Stimulated activated CD4-positive, alpha-beta T cell treated with anti-CD3 and anti-CD28 coated beads, Interleukin-12 subunit alpha, Interleukin-12 subunit beta, amount 100 ng/mL, for 4 hours (primary cell): ENCODE measurements at regions not wholly inside any gene's neighbourhood (a gene's known extent, or its start where the extent isn't known, plus 50 kb on each side); places are given as distances from the start of the nearest gene placed in this dataset.

Experiments used
- DNase-seq: peaks from one replicate; pipeline ENCODE4 v3.0.0-alpha.2; 2020

DNA sequence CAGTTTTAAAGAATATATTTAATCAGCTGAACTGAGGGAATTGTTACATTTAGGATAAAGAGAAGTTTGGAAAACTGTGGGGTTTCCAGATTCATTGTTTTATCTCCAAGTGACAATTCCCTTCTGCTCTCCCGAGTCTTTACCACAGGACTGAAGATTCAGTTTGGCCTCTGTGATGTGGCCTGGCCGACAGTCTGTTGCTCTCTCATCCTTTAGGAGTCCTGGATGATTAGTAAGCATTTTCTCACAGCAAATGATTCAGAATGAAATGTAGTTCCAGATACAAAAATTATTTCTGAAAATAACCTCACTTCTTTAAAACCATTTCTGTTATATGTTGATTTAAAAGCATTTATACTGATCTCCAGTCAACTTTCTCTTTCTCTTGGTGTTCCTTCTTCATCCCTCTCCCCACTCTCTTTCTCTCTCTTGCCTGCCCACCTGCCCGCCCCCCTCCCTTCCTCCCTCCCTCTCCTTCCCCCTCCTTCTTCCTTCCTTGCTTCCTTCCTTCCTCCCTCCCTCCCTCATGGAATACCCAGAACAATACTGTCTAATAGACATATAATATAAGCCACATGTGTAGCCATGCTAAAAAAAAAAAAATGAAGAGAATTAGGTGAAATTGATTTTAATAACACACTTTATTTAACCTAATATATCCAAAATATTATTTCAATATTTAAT lies 254.9 kb downstream of the PRL start:
- DNase-seq = no peak

GRCh38 chr6:22042706-22043105 lies 254.1 kb downstream of the PRL start:
- no peak for DNase-seq

DNA sequence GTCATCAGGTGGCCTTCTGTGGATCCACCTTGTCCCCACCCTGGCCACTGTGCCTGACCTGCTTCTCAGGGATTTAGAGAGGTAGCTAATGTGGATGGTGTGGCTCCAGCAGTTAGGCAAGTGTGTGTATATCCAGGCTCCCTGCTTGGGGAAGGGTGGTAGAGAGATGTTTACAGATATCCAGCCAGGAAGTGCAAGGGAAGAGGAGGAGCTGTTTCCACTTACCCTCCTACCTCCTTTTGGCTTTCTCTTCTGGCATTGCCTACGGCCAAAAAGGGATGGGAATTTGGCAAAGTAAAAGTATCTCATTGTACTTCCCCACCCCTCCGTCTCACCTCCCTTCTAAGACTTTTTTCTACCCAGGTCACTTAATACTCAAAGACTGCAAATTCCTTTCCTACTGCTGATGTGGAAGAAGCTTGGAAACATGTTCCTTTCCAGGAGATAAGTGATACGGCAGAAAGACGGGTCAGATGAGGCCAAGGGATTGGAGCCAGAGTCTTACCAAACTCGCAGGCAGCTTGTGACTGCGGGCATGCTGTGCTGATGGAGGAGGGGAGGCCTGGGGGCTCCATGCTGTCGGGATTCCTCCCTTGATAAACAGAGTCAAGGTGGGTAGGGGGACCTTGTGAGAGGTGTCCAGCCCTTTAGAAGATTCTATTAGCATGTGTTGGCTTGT lies 253.4 kb downstream of the PRL start:
- DNase-seq = no peak

DNA sequence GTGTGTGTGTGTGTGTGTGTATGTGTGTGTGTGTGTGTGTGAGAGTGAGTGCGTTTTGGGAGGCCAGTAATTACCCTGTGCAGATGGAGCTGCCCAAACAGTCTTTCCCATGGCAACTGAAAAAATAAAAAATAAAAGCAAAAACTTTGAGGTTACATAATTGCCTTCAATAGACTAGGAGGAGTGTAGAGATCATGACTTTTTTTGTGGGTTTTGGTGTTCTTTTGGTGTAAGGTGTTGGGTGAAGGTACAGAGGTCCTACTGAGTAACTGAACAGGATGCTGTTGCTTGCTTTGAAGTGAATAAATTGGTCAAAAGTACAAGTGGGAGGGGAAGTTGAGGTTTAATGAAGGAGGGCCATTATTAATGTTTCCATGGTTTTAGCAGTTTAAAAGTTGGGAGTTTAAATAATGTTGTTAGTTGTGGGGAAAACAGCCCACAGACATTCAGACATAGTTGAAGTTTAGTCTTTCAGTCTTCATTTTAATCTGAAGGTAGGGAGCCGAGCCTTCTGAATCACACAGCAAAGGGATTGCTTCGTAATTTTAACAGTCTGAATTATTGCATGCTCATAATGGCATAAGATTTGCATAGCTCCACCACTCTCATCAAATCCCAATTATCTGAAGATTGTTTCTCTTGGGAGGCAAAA lies 251.4 kb downstream of the PRL start:
- DNase-seq = no peak

DNA sequence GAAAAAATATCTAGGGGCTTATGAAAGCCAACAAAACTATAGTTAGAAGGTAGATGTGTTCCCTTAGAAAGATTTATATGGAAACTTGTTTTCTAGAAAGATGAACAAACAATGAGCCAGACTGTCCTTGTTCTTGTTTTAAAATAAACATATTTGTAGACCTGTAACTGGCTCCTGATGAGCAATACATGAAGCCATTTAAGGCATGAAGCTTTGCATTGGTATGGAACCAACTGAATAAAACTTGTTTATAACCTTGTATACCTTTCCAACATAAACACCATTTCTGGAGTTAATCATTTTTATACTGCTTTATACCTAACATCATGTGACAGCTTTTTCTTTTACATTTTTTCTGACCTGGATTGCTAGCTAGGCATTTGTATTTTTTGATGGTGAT lies 247.8 kb downstream of the PRL start:
- DNase-seq = no peak

DNA sequence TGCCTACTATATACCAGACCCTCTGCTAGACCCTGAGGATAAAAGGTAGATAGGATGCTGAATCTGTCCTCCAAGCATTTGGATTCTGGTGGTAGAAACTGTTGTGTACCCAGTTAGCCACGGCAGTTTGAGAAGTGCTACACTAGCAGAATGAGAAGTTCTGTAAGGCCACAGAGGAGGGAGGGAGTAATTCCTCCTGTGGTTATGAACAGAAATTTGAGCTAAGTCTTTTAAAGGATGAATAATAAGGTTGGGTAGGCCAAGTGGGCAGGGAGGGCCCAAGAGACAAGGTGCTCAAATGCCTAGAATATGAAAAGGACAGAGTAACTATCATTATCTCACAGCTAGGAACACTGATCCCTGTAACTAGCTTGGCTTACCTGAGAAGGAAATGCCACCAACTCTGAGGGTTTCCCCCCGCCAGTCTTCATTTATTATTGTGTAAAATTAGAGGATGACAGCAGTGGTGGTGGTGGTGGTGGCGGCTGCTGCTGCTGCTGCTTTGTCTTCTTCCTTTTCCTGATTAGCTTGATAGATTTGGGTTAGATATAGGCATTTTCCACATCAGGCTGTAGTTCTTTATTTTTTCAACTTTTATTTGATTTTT lies 243.3 kb downstream of the PRL start:
- DNase-seq = no peak

GRCh38 chr6:22056398-22056797 lies 240.4 kb downstream of the PRL start:
- no peak for DNase-seq

- no peak for DNase-seq
These were observed 238.9 kb downstream of the PRL start for GRCh38 chr6:22057962-22058361.

GRCh38 chr6:22059126-22059525 lies 237.7 kb downstream of the PRL start:
- no peak for DNase-seq

- no peak for DNase-seq
These were observed 236.9 kb downstream of the PRL start for GRCh38 chr6:22059946-22060345.

DNA sequence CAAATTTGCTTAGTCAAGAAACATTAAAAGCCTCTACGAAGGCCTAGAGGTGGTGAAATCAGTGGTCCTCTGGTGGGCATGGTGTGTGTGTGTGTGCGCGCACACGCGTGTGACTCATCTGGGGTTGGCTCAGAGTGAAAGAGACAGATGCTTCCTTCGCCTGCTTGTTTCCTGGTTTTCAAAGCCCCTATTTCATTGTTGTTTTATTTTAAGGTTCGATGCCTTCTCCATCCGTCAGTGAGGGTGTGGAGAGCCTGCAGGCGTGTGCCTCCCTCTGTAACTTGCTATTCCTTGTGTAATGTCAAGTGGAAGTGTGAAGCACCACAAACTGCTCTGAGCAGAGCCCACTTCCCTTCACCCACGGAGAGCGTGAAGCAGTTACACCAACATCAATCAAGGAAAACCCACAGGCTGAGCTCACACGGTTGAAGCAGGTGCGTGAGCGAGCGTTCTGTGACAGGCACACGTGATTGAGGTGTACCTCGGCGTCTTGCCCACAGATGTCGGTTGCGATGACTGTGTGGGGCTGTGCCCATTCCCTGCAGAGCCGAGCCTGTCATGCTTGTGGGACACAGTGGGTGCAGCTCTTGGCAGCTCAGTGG lies 233.9 kb downstream of the PRL start:
- DNase-seq = peak; percentile 7

- no peak for DNase-seq
These were observed 232.3 kb downstream of the PRL start for GRCh38 chr6:22064558-22064957.

DNA sequence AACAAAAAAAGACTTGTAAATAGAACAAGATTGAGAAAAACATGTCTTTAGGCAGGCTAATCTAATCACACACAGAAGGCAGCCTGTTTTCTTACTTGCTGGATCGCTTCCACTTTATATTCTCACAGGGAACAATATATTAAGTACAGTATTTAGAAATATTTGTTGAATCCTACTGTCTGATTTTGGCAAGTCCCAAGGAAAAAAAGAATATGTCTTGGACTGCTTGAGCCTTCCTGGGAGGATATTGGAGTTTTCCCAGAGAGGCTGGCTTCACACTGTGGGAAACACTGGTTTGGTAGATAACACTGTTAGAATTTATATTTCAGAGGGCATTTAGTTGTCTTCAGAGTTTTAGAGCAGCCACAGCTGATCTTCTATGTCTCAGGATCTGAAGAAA lies 229.7 kb downstream of the PRL start:
- no peak for DNase-seq

- no peak for DNase-seq
These were observed 229.2 kb downstream of the PRL start for GRCh38 chr6:22067671-22068070.

DNA sequence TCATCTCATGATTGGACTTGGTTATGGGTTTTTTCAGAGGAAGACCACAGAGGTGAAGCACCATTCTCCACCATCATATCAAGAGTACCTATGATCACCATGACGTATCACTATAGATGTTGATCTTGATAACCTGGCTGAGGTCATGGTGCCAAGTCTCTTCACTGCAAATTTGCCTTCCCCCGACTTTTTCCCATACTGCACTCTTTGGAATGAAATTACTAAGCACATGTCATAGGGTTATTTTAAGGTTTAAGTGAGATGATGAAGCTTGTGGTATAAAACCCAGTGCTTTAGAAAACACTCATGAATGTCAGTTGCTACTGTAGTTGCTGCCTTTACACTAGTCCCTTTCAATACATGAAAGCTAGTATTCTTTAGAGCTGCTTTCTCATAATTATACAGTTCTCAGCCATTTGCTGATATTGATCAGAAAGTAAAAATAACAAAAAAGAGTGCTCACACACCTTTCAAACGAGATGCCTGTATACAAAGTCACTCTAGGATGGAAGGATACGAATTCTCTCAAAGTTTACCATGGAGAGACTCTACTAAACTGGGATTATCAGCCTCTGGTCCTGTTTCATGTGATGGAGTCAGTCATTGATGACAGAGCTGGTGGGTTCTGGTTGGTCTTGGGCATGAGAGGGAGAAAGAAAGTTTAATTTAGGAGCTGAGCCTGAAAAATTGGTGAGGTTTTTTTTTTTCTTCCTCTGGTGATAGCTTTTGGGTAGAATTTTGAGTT lies 228.1 kb downstream of the PRL start:
- no peak for DNase-seq

GRCh38 chr6:22069306-22069800 lies 227.5 kb downstream of the PRL start:
- no peak for DNase-seq

DNA sequence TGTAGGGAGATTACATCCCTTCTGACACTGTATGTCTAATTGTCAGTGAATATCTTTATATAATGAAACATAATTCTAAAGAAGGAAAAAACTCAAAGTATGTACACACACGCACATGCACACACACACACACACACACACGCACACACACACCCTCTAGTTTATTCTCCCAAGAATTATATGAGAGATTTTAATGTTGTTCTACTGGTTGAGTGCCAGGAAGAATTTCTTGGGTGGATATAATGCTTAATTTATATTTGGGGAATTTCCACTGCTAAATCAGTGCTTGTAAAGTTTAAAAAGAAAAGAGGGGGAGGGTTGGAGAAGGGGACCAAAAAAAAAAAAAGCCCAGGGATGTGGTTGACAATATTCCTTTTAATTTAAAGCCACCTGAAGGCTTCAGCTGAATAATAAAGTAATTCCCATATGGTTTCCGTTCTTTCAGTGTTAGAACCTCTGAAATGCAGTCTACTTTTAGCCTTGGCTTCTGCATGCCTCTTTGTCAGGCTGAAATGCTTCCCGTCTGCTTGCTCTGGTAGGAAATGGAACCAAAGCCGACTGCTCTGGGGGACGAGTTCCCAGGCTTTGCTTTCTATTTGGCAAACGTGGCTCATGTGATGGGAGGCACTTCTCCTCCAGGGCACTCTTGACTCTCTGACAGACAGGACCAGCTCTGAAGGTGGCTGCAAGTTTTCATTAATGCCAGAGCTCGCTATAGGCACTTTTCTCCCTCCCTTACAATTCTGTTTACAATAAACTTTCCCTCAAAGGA lies 225.4 kb downstream of the PRL start:
- no peak for DNase-seq

DNA sequence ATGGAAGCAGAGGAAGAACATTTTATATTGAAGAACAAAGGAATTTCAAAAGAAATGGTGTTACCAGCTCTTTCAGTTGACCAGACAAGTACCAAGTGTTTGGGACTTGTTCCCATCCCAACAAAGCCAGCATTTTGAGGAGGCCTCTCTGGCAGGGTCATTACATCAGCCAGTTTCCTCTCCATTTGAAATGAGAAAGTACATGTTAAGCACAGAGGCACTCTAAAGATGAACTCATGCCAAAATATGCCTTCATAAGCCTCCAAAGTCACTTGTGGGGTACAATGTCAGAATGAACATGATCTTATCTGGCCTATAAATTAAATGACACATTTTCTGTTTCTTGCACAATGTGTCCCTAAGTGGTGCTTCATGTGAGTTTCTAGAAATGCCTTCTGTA lies 223.9 kb downstream of the PRL start:
- DNase-seq = no peak

DNA sequence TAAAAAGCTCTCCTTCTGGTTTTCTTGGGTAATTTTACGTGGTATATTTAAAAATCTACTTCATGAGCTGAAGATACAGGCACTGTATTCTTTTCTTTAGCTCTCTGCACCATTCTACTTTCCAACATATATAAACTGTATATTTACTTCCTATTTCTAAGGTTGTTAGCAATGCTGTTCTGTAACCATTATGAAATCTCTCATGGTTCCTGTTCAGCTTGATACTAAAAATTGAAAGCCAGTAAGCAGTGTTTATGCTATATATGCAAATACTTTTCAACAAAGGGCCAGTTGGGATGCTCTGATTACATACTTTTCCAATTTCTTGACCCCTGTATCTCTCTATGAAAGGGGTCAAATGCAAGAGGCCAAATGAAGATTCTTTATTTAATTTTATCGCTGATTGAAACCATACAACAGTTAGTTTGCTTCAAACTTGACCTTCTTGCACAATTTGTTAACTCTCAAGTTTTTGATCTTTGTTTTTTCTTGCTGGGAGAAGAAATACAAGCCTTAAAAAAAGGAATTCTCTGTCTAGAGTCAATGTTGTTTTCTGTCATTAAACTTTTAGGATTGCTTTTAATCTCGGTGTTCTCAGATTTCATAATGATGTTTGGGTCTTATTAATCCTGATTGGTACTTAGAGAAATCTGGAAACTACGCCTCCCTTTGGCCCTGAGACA lies 223.2 kb downstream of the PRL start:
- DNase-seq = no peak

DNA sequence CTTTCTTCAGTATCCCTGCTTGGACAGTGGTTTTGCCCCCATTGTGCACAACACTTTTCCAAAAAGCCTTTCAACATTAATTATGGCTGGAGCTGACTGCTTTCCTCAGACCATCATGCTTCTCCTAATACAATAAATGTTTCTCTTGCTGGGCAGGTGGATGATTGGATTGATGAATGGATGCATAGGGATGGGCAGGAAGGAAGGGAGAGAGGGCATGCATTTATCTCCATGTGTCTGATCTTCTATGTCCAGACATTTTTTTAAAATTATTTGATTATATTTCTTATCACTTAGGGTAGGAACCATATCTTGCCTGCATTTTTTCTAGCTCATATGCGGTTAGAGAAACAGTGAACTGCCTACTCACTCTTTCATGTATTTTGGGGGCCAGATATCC lies 218.5 kb downstream of the PRL start:
- no peak for DNase-seq
